Endometrium (tissue), 2 donors: ENCODE measurements at regions not wholly inside any gene's neighbourhood (a gene's known extent, or its start where the extent isn't known, plus 50 kb on each side); places are given as distances from the start of the nearest gene placed in this dataset.

Experiments
- FAIRE-seq: peaks from 2 replicates; lab custom pipeline; 2012; peaks lifted over from hg19 to GRCh38; lab: Jason Lieb, UNC
- donor health status: control.
- donor health status: control.

GRCh38 chr19:27691991-27692390 lies 1521.0 kb downstream of the UQCRFS1 start:
- FAIRE-seq: no peak

GRCh38 chr19:27689734-27690241 lies 1523.2 kb downstream of the UQCRFS1 start:
- no peak for FAIRE-seq

GRCh38 chr19:27684293-27684692 lies 1528.7 kb downstream of the UQCRFS1 start:
- FAIRE-seq: no peak

GRCh38 chr19:27681972-27682371 lies 1531.0 kb downstream of the UQCRFS1 start:
- FAIRE-seq: no peak

GRCh38 chr19:27679905-27680304 lies 1533.0 kb downstream of the UQCRFS1 start:
- no peak for FAIRE-seq

- FAIRE-seq: no peak
Measured at GRCh38 chr19:27679399-27679798, 1533.6 kb downstream of the UQCRFS1 start.

- FAIRE-seq: no peak
Measured at GRCh38 chr19:27676877-27677276, 1536.1 kb downstream of the UQCRFS1 start.

GRCh38 chr19:27676334-27676733 lies 1536.6 kb downstream of the UQCRFS1 start:
- no peak for FAIRE-seq

- no peak for FAIRE-seq
Measured at GRCh38 chr19:27675771-27676170, 1537.2 kb downstream of the UQCRFS1 start.

- FAIRE-seq: no peak
Measured at GRCh38 chr19:27674701-27675100, 1538.2 kb downstream of the UQCRFS1 start.

- no peak for FAIRE-seq
Measured at GRCh38 chr19:27673986-27674385, 1539.0 kb downstream of the UQCRFS1 start.

- no peak for FAIRE-seq
Measured at GRCh38 chr19:27672309-27673047, 1540.5 kb downstream of the UQCRFS1 start.

- no peak for FAIRE-seq
Measured at GRCh38 chr19:27671876-27672275, 1541.1 kb downstream of the UQCRFS1 start.

GRCh38 chr19:27660428-27660827 lies 1552.5 kb downstream of the UQCRFS1 start:
- no peak for FAIRE-seq

GRCh38 chr19:27657271-27658051 lies 1555.5 kb downstream of the UQCRFS1 start:
- FAIRE-seq: no peak

- no peak for FAIRE-seq
Measured at GRCh38 chr19:27654266-27654990, 1558.5 kb downstream of the UQCRFS1 start.

- no peak for FAIRE-seq
Measured at GRCh38 chr19:27652796-27653195, 1560.2 kb downstream of the UQCRFS1 start.

- no peak for FAIRE-seq
Measured at GRCh38 chr19:27652281-27652680, 1560.7 kb downstream of the UQCRFS1 start.

- FAIRE-seq: no peak
Measured at GRCh38 chr19:27647423-27647822, 1565.5 kb downstream of the UQCRFS1 start.

- no peak for FAIRE-seq
Measured at GRCh38 chr19:27635401-27635800, 1577.5 kb downstream of the UQCRFS1 start.

GRCh38 chr19:27618006-27618405 lies 1594.9 kb downstream of the UQCRFS1 start:
- no peak for FAIRE-seq

- FAIRE-seq: no peak
Measured at GRCh38 chr19:27580906-27581305, 1632.0 kb downstream of the UQCRFS1 start.
